K562 (cell line): ENCODE measurements at regions not wholly inside any gene's neighbourhood (a gene's known extent, or its start where the extent isn't known, plus 50 kb on each side); places are given as distances from the start of the nearest gene placed in this dataset.

Experiments used
- ATAC-seq: fragments of 200-7000 bp; cut with Tn5 transposase; 3 replicates; pipeline ENCODE4 v1.9.1; 2020; ENCODE audit warnings: moderate library complexity
- BruUV-seq: library from RNA; stranded (reverse); fragments of 400-500 nt; replicated peaks from 2 replicates; lab custom pipeline; 2021; lab: Mats Ljungman, UMichigan
- CTCF ChIA-PET: fragments of 300-600 bp; formaldehyde crosslinking; extraction: SDS; loops from one replicate; lab custom pipeline; 2021; ENCODE audit warnings: low intra/inter-chr PET ratio; lab: Yijun Ruan, JAX
- POLR2A ChIA-PET: fragments of 300-600, 350-650 bp; sonication (Branson Sonifier 250); formaldehyde crosslinking; extraction: SDS; loops from one replicate; lab custom pipeline; 2021; ENCODE audit warnings: antibody characterized with exemption, inconsistent platforms; lab: Yijun Ruan, JAX
- DNase-seq, 4 experiments: peaks; one replicate each; pipeline versions ENCODE4 v3.0.0 to v3.0.0-alpha.2; 2011 to 2018; ENCODE audit warnings: low spot score in 3 of 4, mixed read lengths in 3 of 4; ENCODE audit errors: extremely low read depth in 1 of 4
- FAIRE-seq: peaks from 2 replicates; lab custom pipeline; 2011; peaks lifted over from hg19 to GRCh38; lab: Jason Lieb, UNC
- H2AFZ ChIP-seq: 2 replicates; pipeline ENCODE4 v1.6.0; 2011; ENCODE audit warnings: low read depth, low read length, control low read depth, inconsistent platforms
- H3K27ac ChIP-seq: fragments of 200-600 bp; 3 replicates; pipeline ENCODE4 v1.8.0; 2011; ENCODE audit warnings: low read depth, mild to moderate bottlenecking, control low read depth, inconsistent platforms, low read length, moderate library complexity, mixed read lengths; ENCODE audit errors: extremely low read depth
- H3K27me3 ChIP-seq, 2 experiments: fragments of 300-600 bp in 1 of 2; 2 replicates in 1 of 2; 3 replicates in 1 of 2; pipeline versions ENCODE4 v1.6.0 to v1.8.0; 2011; ENCODE audit warnings: inconsistent platforms in 2 of 2, low read length in 2 of 2, mild to moderate bottlenecking in 1 of 2, mixed read lengths in 1 of 2, moderate library complexity in 1 of 2; ENCODE audit not compliant: control insufficient read depth in 2 of 2, insufficient read depth in 2 of 2
- H3K36me3 ChIP-seq: fragments of 300-600 bp; 3 replicates; pipeline ENCODE4 v1.8.0; 2011; ENCODE audit warnings: mild to moderate bottlenecking, low read length, inconsistent platforms; ENCODE audit not compliant: control insufficient read depth, insufficient read depth
- H3K4me1 ChIP-seq, 2 experiments: fragments of 200-600 bp in 1 of 2; replicated peaks in 1 of 2; 2 replicates in 1 of 2; 3 replicates in 1 of 2; pipeline versions ENCODE4 v1.5.1 to v1.8.0; 2011; ENCODE audit warnings: inconsistent platforms in 2 of 2, low read length in 2 of 2, mild to moderate bottlenecking in 1 of 2, mixed read lengths in 1 of 2, moderate library complexity in 1 of 2; ENCODE audit not compliant: control insufficient read depth in 2 of 2, insufficient read depth in 2 of 2
- H3K4me2 ChIP-seq: 2 replicates; pipeline ENCODE4 v1.6.1; 2011; ENCODE audit warnings: low read length, control low read depth, inconsistent platforms, mixed read lengths; ENCODE audit not compliant: insufficient read depth
- H3K4me3 ChIP-seq: fragments of 200-600 bp; sonication (generic), shearing (Covaris generic); 2 replicates; pipeline ENCODE4 v1.5.1; 2016; ENCODE audit warnings: control low read depth, inconsistent platforms
- H3K79me2 ChIP-seq: fragments of 200-600 bp; 3 replicates; pipeline ENCODE4 v1.8.0; 2011; ENCODE audit warnings: low read length, inconsistent platforms; ENCODE audit not compliant: control insufficient read depth, insufficient read depth
- H3K9ac ChIP-seq, 2 experiments: 2 replicates each; pipeline versions ENCODE4 v1.6.0 to v1.6.1; 2011; ENCODE audit warnings: low read depth in 2 of 2, low read length in 2 of 2, control low read depth in 1 of 2, inconsistent platforms in 1 of 2, mild to moderate bottlenecking in 1 of 2, mixed read lengths in 1 of 2; ENCODE audit not compliant: insufficient read depth in 1 of 2
- H3K9me1 ChIP-seq: one replicate; pipeline ENCODE4 v1.6.0; 2011; ENCODE audit warnings: inconsistent platforms, mild to moderate bottlenecking, low read length, moderate library complexity; ENCODE audit not compliant: control insufficient read depth, insufficient read depth
- H3K9me3 ChIP-seq: replicated peaks from 2 replicates; pipeline ENCODE4 v1.5.1; 2011; ENCODE audit warnings: low read depth, low read length, inconsistent platforms; ENCODE audit not compliant: control insufficient read depth, insufficient read depth
- H4K20me1 ChIP-seq: replicated peaks from 2 replicates; pipeline ENCODE4 v1.6.1; 2011; ENCODE audit warnings: low read length, inconsistent platforms, mixed read lengths; ENCODE audit not compliant: control insufficient read depth, insufficient read depth
- BACH1 ChIP-seq: fragments of 200-800 bp; sonication (Bioruptor generic); IDR thresholded peaks from 2 replicates; pipeline ENCODE4 v1.6.1; 2016; ENCODE audit warnings: missing genetic modification characterization, missing compliant biosample characterization
- CBX5 ChIP-seq: IDR thresholded peaks from 2 replicates; pipeline ENCODE4 v1.6.1; 2014; ENCODE audit warnings: low read depth, borderline replicate concordance
- HNRNPUL1 ChIP-seq: fragments of 200-400 bp; formaldehyde crosslinking; IDR thresholded peaks from 2 replicates; pipeline ENCODE4 v1.6.1; 2017; ENCODE audit warnings: low read length
- PCBP2 ChIP-seq: fragments of 200-400 bp; formaldehyde crosslinking; IDR thresholded peaks from 2 replicates; pipeline ENCODE4 v1.6.1; 2018; ENCODE audit warnings: low read length, low read depth, mild to moderate bottlenecking, moderate library complexity; ENCODE audit not compliant: poor library complexity, severe bottlenecking
- PTBP1 ChIP-seq: fragments of 200-400 bp; formaldehyde crosslinking; IDR thresholded peaks from 2 replicates; pipeline ENCODE4 v1.6.1; 2017; ENCODE audit warnings: low read depth, low read length
- RBM25 ChIP-seq: fragments of 200-400 bp; formaldehyde crosslinking; IDR thresholded peaks from 2 replicates; pipeline ENCODE4 v1.6.1; 2018; ENCODE audit warnings: low read length, low read depth, moderate library complexity; ENCODE audit not compliant: severe bottlenecking
- SNRNP70 ChIP-seq: fragments of 200-400 bp; formaldehyde crosslinking; optimal IDR thresholded peaks from 2 replicates; pipeline ENCODE3; 2017; ENCODE audit warnings: low read depth, low read length
- ZNF507 ChIP-seq: conservative IDR thresholded peaks from 2 replicates; pipeline ENCODE4 v1.6.1; 2017; ENCODE audit warnings: missing genetic modification characterization, missing compliant biosample characterization
- ZNF609 ChIP-seq: sonication (generic); formaldehyde crosslinking; IDR thresholded peaks from 2 replicates; pipeline ENCODE4 v1.8.1; 2023; ENCODE audit warnings: missing genetic modification reagents, mild to moderate bottlenecking, borderline replicate concordance
- WGBS: fragments of 100-300 bp; shearing (Covaris generic); methylation state at CpG from one replicate; pipeline ENCODE4 v1.1.6; 2016; ENCODE audit warnings: low coverage, mixed read lengths; ENCODE audit not compliant: insufficient coverage; ENCODE audit errors: missing lambda C conversion rate; 5-methylcytosine and 5-hydroxymethylcytosine counted together
- in situ Hi-C: fragments of 300-500 bp; cut with MboI; formaldehyde crosslinking; loops from 4 replicates; pipeline ENCODE4 v1.15.0; 2018; ENCODE audit warnings: inconsistent platforms, mixed read lengths
- intact Hi-C: fragments of 100-400 bp; cut with micrococcal nuclease; formaldehyde crosslinking; loops from 2 replicates; pipeline ENCODE4 v1.14.2; 2022
- TF ChIP-seq, protein P1 (sequence below): fragments of 450-650 bp; IDR thresholded peaks from 2 replicates; pipeline ENCODE4 v1.6.1; 2016; ENCODE audit warnings: borderline replicate concordance

DNA sequence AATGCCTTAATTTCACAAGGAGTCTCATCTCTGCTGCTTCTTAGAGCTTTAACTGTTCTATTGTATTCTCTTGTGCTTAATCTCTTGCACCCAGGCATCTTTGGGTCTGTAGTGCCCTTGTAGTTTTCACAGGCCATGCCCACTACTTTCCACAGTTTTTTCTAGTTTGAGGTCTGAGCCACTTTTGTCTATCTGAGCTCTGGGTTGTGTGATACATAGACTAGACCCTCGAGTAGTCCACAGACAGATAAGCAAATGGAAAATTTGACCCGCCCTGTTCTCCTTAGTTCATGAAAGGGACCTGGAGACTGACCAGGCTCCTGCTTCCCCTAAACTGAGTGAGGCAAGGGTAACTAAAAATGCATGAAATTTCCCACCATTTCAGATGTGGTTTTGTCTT lies 466.8 kb upstream of the ZEB2 start:
- no peak for DNase-seq
- Histone ChIP-seq H3K79me2 (no peaks in the 10 kb centered on the region), H3K9me3 (no peaks in the 10 kb centered on the region), H3K4me3 (no peak overlapping the region), H3K4me2 (no peak overlapping the region), H4K20me1 (no peaks in the 10 kb centered on the region)
- intact Hi-C loops, result no loop called here
- CTCF ChIA-PET, result no interaction called here
- no TSS peak for BruUV-seq
- no peak for TF ChIP-seq SNRNP70
- TF ChIP-seq HNRNPUL1, result no peak
- TF ChIP-seq, protein P1, sequence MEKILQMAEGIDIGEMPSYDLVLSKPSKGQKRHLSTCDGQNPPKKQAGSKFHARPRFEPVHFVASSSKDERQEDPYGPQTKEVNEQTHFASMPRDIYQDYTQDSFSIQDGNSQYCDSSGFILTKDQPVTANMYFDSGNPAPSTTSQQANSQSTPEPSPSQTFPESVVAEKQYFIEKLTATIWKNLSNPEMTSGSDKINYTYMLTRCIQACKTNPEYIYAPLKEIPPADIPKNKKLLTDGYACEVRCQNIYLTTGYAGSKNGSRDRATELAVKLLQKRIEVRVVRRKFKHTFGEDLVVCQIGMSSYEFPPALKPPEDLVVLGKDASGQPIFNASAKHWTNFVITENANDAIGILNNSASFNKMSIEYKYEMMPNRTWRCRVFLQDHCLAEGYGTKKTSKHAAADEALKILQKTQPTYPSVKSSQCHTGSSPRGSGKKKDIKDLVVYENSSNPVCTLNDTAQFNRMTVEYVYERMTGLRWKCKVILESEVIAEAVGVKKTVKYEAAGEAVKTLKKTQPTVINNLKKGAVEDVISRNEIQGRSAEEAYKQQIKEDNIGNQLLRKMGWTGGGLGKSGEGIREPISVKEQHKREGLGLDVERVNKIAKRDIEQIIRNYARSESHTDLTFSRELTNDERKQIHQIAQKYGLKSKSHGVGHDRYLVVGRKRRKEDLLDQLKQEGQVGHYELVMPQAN, result no peak
- TF ChIP-seq CBX5, result no peak
- no peak for TF ChIP-seq BACH1 (tag)
- TF ChIP-seq ZNF507 (tag), result no peak
- no peak for TF ChIP-seq ZNF609 (CRISPR knock-in tag)
- TF ChIP-seq PTBP1, result no peak
- no peak for TF ChIP-seq RBM25
- no peak for TF ChIP-seq PCBP2
- TF ChIP-seq, all 486 proteins: peak for 0
- Histone ChIP-seq H3K27ac (no peak overlapping the region), H3K36me3 (no peaks in the 10 kb centered on the region), H3K4me1 (no peaks in the 10 kb centered on the region), H2AFZ (no peak overlapping the region), H3K9ac (no peak overlapping the region), H3K27me3 (no peaks in the 10 kb centered on the region), H3K9me1 (no peaks in the 10 kb centered on the region)
- FAIRE-seq (no peak), ATAC-seq (no peak)
- POLR2A ChIA-PET, result no interaction called here
- in situ Hi-C loops, result no loop called here
- WGBS, result 4% methylated on average over 2 of the region's 2 CpGs
